ENCODE measurements at regions not wholly inside any gene's neighbourhood (a gene's known extent, or its start where the extent isn't known, plus 50 kb on each side); places are given as distances from the start of the nearest gene placed in this dataset.

DNA sequence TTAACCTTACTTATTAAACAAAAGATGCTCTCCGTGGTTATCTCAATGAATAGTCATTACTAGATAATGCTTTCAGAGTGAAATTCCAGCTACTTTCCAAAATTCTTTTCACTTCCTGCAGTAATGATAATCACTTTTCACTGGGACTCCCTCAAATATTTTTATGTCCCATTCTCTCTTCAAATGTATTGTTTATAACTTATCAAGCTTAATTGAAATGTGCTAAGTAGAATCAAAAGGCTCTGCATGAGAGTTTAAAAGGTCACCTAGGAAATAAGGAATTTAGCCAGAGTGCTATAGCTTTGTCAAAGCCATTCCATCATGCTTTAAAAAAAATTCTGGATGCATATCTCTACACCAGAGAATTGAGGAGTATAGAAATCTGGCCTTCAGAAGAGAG lies 106.4 kb downstream of the ODF2L start:
- TF ChIP-seq, protein P1, sequence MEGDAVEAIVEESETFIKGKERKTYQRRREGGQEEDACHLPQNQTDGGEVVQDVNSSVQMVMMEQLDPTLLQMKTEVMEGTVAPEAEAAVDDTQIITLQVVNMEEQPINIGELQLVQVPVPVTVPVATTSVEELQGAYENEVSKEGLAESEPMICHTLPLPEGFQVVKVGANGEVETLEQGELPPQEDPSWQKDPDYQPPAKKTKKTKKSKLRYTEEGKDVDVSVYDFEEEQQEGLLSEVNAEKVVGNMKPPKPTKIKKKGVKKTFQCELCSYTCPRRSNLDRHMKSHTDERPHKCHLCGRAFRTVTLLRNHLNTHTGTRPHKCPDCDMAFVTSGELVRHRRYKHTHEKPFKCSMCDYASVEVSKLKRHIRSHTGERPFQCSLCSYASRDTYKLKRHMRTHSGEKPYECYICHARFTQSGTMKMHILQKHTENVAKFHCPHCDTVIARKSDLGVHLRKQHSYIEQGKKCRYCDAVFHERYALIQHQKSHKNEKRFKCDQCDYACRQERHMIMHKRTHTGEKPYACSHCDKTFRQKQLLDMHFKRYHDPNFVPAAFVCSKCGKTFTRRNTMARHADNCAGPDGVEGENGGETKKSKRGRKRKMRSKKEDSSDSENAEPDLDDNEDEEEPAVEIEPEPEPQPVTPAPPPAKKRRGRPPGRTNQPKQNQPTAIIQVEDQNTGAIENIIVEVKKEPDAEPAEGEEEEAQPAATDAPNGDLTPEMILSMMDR (conservative IDR thresholded peaks at IDR 0.05; ENCODE audit: low read length), result no peak
- no peak for TF ChIP-seq EZH2phosphoT487 (IDR thresholded peaks at IDR 0.05; ENCODE audit: borderline replicate concordance)

Measured in Loucy (cell line).